ENCODE measurements at regions not wholly inside any gene's neighbourhood (a gene's known extent, or its start where the extent isn't known, plus 50 kb on each side); places are given as distances from the start of the nearest gene placed in this dataset.

DNA sequence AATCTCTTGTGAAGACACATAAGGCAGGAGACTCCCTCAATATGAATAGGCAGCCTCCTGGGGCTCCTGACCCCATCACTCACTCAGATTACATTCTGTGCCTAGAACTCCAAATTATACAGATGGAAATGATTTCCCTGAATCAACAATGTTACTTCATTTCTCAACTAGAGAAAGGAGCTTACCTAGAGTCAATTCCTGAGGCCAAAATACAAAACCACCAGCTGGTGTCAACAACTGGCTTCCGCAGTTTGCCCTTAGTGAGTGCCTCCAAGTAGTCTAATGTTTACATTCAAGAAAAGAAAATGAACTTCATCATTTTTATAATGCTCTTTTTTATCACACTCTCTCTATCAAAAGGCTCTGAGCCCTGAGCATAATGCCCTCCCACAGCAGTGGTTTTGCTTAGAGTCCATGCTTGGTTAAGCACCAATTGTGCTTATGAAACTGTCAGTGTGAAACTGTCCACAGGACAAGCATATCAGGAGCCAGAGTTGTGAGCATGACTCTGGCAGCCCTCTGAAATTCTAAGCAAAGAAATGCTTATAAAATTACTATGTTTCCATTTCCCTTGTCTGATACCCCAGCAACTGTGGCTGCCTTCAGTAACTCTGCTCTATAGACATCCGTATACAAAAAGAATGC lies 305.7 kb upstream of the PKDCC start:
- intact Hi-C loops (cut with DNase I): no loop called here
- TF ChIP-seq POLR2AphosphoS5 (IDR thresholded peaks at IDR 0.05): no peak
- TF ChIP-seq EP300 (IDR thresholded peaks at IDR 0.05): no peak
- TF ChIP-seq POLR2A (IDR thresholded peaks at IDR 0.05): no peak
- TF ChIP-seq, protein P1, sequence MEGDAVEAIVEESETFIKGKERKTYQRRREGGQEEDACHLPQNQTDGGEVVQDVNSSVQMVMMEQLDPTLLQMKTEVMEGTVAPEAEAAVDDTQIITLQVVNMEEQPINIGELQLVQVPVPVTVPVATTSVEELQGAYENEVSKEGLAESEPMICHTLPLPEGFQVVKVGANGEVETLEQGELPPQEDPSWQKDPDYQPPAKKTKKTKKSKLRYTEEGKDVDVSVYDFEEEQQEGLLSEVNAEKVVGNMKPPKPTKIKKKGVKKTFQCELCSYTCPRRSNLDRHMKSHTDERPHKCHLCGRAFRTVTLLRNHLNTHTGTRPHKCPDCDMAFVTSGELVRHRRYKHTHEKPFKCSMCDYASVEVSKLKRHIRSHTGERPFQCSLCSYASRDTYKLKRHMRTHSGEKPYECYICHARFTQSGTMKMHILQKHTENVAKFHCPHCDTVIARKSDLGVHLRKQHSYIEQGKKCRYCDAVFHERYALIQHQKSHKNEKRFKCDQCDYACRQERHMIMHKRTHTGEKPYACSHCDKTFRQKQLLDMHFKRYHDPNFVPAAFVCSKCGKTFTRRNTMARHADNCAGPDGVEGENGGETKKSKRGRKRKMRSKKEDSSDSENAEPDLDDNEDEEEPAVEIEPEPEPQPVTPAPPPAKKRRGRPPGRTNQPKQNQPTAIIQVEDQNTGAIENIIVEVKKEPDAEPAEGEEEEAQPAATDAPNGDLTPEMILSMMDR (IDR thresholded peaks at IDR 0.05): no peak
- Histone ChIP-seq H3K27me3 (no peaks in the 10 kb centered on the region), H3K36me3 (no peaks in the 10 kb centered on the region), H3K4me3 (no peak overlapping the region), H3K9me3 (peaks cover 0 to 4% (median 0%) of the 10 kb centered on the region in 4 donors), H3K4me1 (no peaks in the 10 kb centered on the region), H3K27ac (no peak overlapping the region)
- no peak for DNase-seq
- 78 to 85% methylated on average over 2 of the region's 2 CpGs for WGBS, 2 donors

DNA sequence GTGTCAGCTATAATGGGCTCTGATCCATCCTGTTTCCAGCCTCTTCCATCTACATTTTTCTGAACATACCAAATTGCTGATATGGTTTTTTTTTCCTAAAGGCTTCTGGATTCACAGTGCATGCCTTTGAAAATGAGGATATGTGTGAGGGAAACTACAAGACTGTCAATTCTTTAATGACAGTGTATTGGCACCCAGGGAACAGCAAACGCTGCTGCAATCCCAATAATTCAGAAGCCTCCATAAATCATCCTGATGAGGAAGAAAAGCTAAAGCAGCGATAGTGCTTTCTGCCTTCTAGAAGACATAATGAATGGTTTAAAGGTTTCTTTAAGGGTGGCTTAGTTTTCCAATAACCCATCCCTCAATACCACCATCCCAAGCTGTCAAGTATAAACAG lies 304.5 kb upstream of the PKDCC start:
- no peaks in the 10 kb centered on the region for H3K27me3 ChIP-seq
- 42 to 54% methylated on average over 2 of the region's 2 CpGs for WGBS, 2 donors
- no peaks in the 10 kb centered on the region for H3K4me1 ChIP-seq
- no peak overlapping the region for H3K27ac ChIP-seq
- intact Hi-C loops (cut with DNase I): no loop called here
- no peak overlapping the region for H3K4me3 ChIP-seq
- TF ChIP-seq, protein P1 (IDR thresholded peaks at IDR 0.05): no peak
- TF ChIP-seq EP300 (IDR thresholded peaks at IDR 0.05): no peak
- peaks cover 0 to 4% (median 0%) of the 10 kb centered on the region in 4 donors for H3K9me3 ChIP-seq
- no peaks in the 10 kb centered on the region for H3K36me3 ChIP-seq
- DNase-seq: no peak

DNA sequence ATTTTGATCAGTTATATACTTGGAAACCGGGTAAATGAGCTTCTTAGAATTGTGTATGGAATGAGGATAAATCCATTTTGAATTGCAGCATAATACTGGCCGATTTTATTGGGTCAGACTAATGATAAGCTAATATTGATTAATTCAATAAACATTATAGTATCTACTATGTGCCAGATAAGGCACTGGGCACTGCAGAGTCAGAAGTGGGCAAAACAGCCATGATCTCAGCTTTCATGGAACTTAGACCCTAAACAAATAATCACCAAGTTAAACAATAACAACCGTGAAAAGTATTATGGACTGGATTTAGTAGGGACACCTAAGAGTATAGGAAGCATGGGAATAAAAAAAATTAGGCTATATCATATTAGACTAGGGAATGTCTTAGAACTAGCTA lies 297.0 kb upstream of the PKDCC start:
- no peak for DNase-seq
- H3K27ac ChIP-seq: no peak overlapping the region
- intact Hi-C loops (cut with DNase I): no loop called here
- H3K4me3 ChIP-seq: no peak overlapping the region
- no peaks in the 10 kb centered on the region for H3K27me3 ChIP-seq
- TF ChIP-seq POLR2A (IDR thresholded peaks at IDR 0.05) (no peak), POLR2AphosphoS5 (IDR thresholded peaks at IDR 0.05) (no peak), EP300 (IDR thresholded peaks at IDR 0.05) (no peak)
- TF ChIP-seq, protein P1 (IDR thresholded peaks at IDR 0.05): no peak
- WGBS, 2 donors: 39 to 74% methylated on average over 3 of the region's 3 CpGs
- H3K9me3 ChIP-seq: no peaks in the 10 kb centered on the region
- H3K36me3 ChIP-seq: no peaks in the 10 kb centered on the region
- no peaks in the 10 kb centered on the region for H3K4me1 ChIP-seq

DNA sequence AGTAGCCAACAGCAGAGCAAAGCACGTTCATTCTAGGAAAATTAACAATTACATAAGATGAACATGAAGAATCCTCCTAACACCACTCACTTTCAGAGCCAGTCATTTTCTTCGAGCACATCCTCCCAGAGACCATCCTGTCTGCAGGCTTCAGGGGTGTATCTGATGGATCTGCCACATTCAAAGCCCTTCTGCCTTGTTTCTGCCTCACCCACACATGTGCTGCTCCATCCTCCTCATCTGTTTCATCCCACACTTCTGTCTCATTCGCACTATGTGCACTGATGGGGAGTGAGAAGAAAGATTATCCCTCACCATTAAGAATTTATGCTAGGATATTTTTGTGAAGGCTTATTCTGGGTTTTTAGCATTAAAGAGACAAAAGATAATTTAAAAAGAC lies 287.9 kb upstream of the PKDCC start:
- WGBS, 2 donors: 83 to 84% methylated on average over 3 of the region's 3 CpGs
- H3K4me1 ChIP-seq: no peaks in the 10 kb centered on the region
- H3K27ac ChIP-seq: no peak overlapping the region
- DNase-seq: no peak
- H3K4me3 ChIP-seq: no peak overlapping the region
- intact Hi-C loops (cut with DNase I): no loop called here
- H3K36me3 ChIP-seq: no peaks in the 10 kb centered on the region
- no peak for TF ChIP-seq POLR2AphosphoS5 (IDR thresholded peaks at IDR 0.05)
- TF ChIP-seq, protein P1 (IDR thresholded peaks at IDR 0.05): no peak
- TF ChIP-seq POLR2A (IDR thresholded peaks at IDR 0.05): no peak
- no peak for TF ChIP-seq EP300 (IDR thresholded peaks at IDR 0.05)
- no peaks in the 10 kb centered on the region for H3K27me3 ChIP-seq
- no peaks in the 10 kb centered on the region for H3K9me3 ChIP-seq

DNA sequence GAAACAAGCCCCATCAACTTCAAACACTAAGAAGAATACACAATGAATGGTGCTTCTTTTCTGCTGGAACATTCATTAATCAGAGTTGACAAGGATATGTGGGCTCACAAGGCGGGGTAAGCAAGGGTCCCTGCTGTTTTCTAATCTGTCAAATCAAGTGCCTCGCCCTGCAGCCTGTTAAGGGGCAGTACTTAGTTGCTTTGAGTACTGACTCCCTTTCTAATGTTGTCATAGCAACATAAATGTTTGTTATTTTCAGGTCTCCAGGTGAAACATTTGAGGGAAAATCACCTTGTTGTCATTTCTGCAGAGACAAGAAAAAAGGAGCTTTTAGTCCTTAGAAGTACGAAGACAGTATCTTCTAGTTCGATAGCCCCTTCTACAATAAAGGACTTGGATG lies 284.7 kb upstream of the PKDCC start:
- no peaks in the 10 kb centered on the region for H3K27me3 ChIP-seq
- no peak overlapping the region for H3K4me3 ChIP-seq
- TF ChIP-seq, protein P1 (IDR thresholded peaks at IDR 0.05): no peak
- TF ChIP-seq POLR2AphosphoS5 (IDR thresholded peaks at IDR 0.05) (no peak), POLR2A (IDR thresholded peaks at IDR 0.05) (no peak), EP300 (IDR thresholded peaks at IDR 0.05) (no peak)
- H3K27ac ChIP-seq: no peak overlapping the region
- no peaks in the 10 kb centered on the region for H3K9me3 ChIP-seq
- intact Hi-C loops (cut with DNase I): no loop called here
- WGBS, 2 donors: 64 to 82% methylated on average over 4 of the region's 4 CpGs
- H3K36me3 ChIP-seq: no peaks in the 10 kb centered on the region
- H3K4me1 ChIP-seq: no peaks in the 10 kb centered on the region
- no peak for DNase-seq

Measured in sigmoid colon (tissue), 6 donors.